ENCODE measurements at regions not wholly inside any gene's neighbourhood (a gene's known extent, or its start where the extent isn't known, plus 50 kb on each side); places are given as distances from the start of the nearest gene placed in this dataset.

- DNase-seq = no peak
Measured at GRCh38 chr4:34628471-34628870, 1615.8 kb downstream of the ARAP2 start.

GRCh38 chr4:34629451-34629850 is 1614.9 kb downstream of the ARAP2 start:
- no peak for DNase-seq

GRCh38 chr4:34633241-34633640 is 1611.1 kb downstream of the ARAP2 start:
- DNase-seq = peak; percentile 7

GRCh38 chr4:34636623-34637022 is 1607.7 kb downstream of the ARAP2 start:
- no peak for DNase-seq

- no peak for DNase-seq
Measured at GRCh38 chr4:34643476-34643875, 1600.8 kb downstream of the ARAP2 start.

GRCh38 chr4:34644579-34645115 is 1599.7 kb downstream of the ARAP2 start:
- DNase-seq = no peak

GRCh38 chr4:34649716-34650115 is 1594.6 kb downstream of the ARAP2 start:
- no peak for DNase-seq

GRCh38 chr4:34664051-34664450 is 1580.3 kb downstream of the ARAP2 start:
- no peak for DNase-seq

GRCh38 chr4:34676400-34676799 is 1567.9 kb downstream of the ARAP2 start:
- no peak for DNase-seq

GRCh38 chr4:34678431-34678830 is 1565.9 kb downstream of the ARAP2 start:
- no peak for DNase-seq

GRCh38 chr4:34679228-34679627 is 1565.1 kb downstream of the ARAP2 start:
- no peak for DNase-seq

GRCh38 chr4:34709564-34709963 is 1534.8 kb downstream of the ARAP2 start:
- no peak for DNase-seq

GRCh38 chr4:34718576-34719245 is 1525.6 kb downstream of the ARAP2 start:
- DNase-seq = no peak

GRCh38 chr4:34720571-34720970 is 1523.7 kb downstream of the ARAP2 start:
- DNase-seq = peak; percentile 75

- no peak for DNase-seq
Measured at GRCh38 chr4:34721835-34722234, 1522.5 kb downstream of the ARAP2 start.

- no peak for DNase-seq
Measured at GRCh38 chr4:34723605-34724004, 1520.7 kb downstream of the ARAP2 start.

GRCh38 chr4:34724491-34724890 is 1519.8 kb downstream of the ARAP2 start:
- DNase-seq = no peak

GRCh38 chr4:34731070-34731469 is 1513.2 kb downstream of the ARAP2 start:
- peak; percentile 64 for DNase-seq

GRCh38 chr4:34732176-34732950 is 1512.0 kb downstream of the ARAP2 start:
- DNase-seq = no peak

GRCh38 chr4:34733185-34733941 is 1511.0 kb downstream of the ARAP2 start:
- DNase-seq = no peak

GRCh38 chr4:34766935-34767334 is 1477.4 kb downstream of the ARAP2 start:
- DNase-seq = no peak

- peak; percentile 24 for DNase-seq
Measured at GRCh38 chr4:34767407-34767806, 1476.9 kb downstream of the ARAP2 start.

- DNase-seq = no peak
Measured at GRCh38 chr4:34771632-34772031, 1472.7 kb downstream of the ARAP2 start.

Measured in skin of body (tissue), 1 donor.